Left ventricle myocardium inferior (tissue), 1 donor: ENCODE measurements at regions not wholly inside any gene's neighbourhood (a gene's known extent, or its start where the extent isn't known, plus 50 kb on each side); places are given as distances from the start of the nearest gene placed in this dataset.

Experiments used
- DNase-seq: peaks from one replicate; pipeline ENCODE4 v3.0.0-alpha.2; 2020
- H3K27ac ChIP-seq: fragments of 200-600 bp; replicated peaks from 2 replicates; pipeline ENCODE4 v1.8.0; 2021
- H3K27me3 ChIP-seq: fragments of 200-600 bp; 2 replicates; pipeline ENCODE4 v1.8.0; 2021; ENCODE audit warnings: low read depth
- H3K36me3 ChIP-seq: fragments of 200-600 bp; 2 replicates; pipeline ENCODE4 v1.8.0; 2021
- H3K4me1 ChIP-seq: fragments of 200-600 bp; 2 replicates; pipeline ENCODE4 v1.8.0; 2021
- H3K4me3 ChIP-seq: fragments of 200-600 bp; 2 replicates; pipeline ENCODE4 v1.8.0; 2021; ENCODE audit warnings: mild to moderate bottlenecking, moderate library complexity
- H3K9me3 ChIP-seq: fragments of 200-600 bp; replicated peaks from 2 replicates; pipeline ENCODE4 v1.8.0; 2021
- intact Hi-C: fragments of 100-400 bp; cut with micrococcal nuclease; formaldehyde crosslinking; loops from one replicate; pipeline ENCODE4 v1.11.0; 2022
- TF ChIP-seq, protein P1 (sequence below): fragments of 200-600 bp; IDR thresholded peaks from 2 replicates; pipeline ENCODE4 v1.8.0; 2021; ENCODE audit warnings: antibody characterized with exemption, mild to moderate bottlenecking, borderline replicate concordance
- donor health status: DM: no; HTN: yes; CAD: no; lungs with severe emphysema.

DNA sequence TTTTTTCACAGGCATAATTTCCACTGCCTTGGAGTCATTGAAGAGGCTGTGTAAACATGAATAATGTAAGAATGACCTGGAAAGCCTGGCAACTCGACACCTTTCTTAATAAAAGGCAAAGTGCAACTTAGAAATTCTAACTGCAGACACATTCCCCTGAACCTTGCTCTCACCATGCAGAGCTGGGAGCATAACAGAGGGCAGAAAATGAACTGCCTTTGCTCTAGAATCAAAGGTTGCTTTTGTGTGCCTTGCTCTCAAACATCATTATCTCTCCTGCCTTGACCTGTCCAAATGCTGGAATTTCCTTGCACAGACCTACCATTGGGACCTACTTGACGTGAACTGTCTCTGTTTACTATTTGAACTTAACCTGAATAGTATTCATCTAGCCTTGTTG is 462.0 kb upstream of the ZNF462 start:
- no peaks in the 10 kb centered on the region for H3K4me1 ChIP-seq
- no peak overlapping the region for H3K4me3 ChIP-seq
- intact Hi-C loops: no loop called here
- TF ChIP-seq, protein P1, sequence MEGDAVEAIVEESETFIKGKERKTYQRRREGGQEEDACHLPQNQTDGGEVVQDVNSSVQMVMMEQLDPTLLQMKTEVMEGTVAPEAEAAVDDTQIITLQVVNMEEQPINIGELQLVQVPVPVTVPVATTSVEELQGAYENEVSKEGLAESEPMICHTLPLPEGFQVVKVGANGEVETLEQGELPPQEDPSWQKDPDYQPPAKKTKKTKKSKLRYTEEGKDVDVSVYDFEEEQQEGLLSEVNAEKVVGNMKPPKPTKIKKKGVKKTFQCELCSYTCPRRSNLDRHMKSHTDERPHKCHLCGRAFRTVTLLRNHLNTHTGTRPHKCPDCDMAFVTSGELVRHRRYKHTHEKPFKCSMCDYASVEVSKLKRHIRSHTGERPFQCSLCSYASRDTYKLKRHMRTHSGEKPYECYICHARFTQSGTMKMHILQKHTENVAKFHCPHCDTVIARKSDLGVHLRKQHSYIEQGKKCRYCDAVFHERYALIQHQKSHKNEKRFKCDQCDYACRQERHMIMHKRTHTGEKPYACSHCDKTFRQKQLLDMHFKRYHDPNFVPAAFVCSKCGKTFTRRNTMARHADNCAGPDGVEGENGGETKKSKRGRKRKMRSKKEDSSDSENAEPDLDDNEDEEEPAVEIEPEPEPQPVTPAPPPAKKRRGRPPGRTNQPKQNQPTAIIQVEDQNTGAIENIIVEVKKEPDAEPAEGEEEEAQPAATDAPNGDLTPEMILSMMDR: no peak
- H3K27ac ChIP-seq: no peak overlapping the region
- no peak for DNase-seq
- no peaks in the 10 kb centered on the region for H3K36me3 ChIP-seq
- no peaks in the 10 kb centered on the region for H3K9me3 ChIP-seq
- H3K27me3 ChIP-seq: no peaks in the 10 kb centered on the region

DNA sequence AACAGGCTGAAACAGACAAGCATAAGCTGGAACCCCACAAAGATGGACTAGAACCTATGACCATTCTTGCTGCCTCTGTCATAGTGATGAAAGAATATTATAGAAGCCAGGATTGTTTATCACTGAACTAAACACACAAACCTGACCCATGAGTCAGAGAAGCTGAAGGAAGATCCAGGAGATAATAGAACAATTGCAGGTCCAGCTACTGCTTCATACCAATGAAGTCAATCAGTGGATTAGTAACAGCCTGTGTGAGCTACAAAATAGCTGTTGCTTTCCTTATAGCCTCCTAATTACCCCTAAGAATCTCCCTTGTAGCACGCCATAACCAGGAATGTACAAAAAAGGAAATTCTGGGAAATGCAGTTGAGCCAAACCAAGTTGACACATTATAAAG is 459.9 kb upstream of the ZNF462 start:
- DNase-seq: no peak
- intact Hi-C loops: no loop called here

DNA sequence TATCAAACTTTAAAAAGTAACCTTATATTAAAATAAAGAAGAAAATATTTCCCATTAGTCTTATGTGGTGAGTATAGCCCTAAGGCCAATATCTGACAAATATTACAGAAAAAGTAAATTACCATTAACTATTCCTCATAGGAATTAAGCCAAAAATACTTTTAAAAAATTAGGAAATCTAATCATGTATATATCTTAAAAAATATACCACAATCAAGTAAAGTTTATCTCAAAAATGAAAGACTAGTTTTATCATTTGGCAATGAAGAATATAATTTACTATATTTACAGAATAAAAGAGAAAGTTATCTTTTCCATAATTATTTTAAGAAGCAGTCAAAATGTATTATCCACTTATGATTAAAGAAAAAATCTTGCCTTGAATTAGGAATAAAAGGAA is 458.8 kb upstream of the ZNF462 start:
- Histone ChIP-seq H3K36me3 (no peaks in the 10 kb centered on the region), H3K9me3 (no peaks in the 10 kb centered on the region), H3K27ac (no peak overlapping the region), H3K4me3 (no peak overlapping the region), H3K4me1 (no peaks in the 10 kb centered on the region), H3K27me3 (no peaks in the 10 kb centered on the region)
- intact Hi-C loops: no loop called here
- TF ChIP-seq, protein P1: no peak
- DNase-seq: no peak

More for the DNA sequence above, 459.9 kb upstream of the ZNF462 start:
- Histone ChIP-seq H3K9me3 (no peaks in the 10 kb centered on the region), H3K27me3 (no peaks in the 10 kb centered on the region), H3K27ac (no peak overlapping the region), H3K4me1 (no peaks in the 10 kb centered on the region), H3K4me3 (no peak overlapping the region), H3K36me3 (no peaks in the 10 kb centered on the region)
- TF ChIP-seq, protein P1: no peak

DNA sequence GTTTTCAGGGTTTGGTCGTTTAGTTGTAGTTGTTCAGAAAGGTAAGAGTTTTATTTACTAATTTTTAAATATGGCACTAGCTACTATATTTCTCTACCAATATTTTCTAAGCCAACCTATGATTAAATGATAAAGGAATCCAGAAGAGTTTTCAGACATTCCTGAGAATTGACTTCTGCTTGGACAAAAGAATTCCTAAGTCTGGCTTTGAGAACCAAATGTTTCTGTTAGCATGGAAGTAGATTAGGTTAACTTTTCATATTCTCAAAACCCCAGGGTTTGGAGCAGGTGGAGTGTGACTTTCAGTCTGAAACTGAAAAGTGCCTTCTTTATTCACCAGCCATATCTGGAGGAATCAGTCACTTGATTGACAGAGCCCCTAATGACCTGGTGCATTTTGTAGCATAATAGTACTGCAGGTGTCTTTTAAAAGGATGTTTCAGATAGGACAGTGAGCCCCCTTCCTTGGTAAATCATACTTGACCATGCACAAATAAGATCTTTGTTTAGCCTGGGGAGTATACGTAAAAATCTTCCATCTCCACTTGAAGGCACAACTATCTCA is 457.0 kb upstream of the ZNF462 start:
- Histone ChIP-seq H3K4me3 (no peak overlapping the region), H3K27me3 (no peaks in the 10 kb centered on the region), H3K9me3 (no peaks in the 10 kb centered on the region), H3K27ac (no peak overlapping the region), H3K4me1 (no peaks in the 10 kb centered on the region), H3K36me3 (no peaks in the 10 kb centered on the region)
- TF ChIP-seq, protein P1: no peak
- intact Hi-C loops: no loop called here
- no peak for DNase-seq

GRCh38 chr9:106414042-106414441 is 448.9 kb upstream of the ZNF462 start:
- intact Hi-C loops: no loop called here
- Histone ChIP-seq H3K4me3 (no peak overlapping the region), H3K27me3 (no peaks in the 10 kb centered on the region), H3K27ac (no peak overlapping the region), H3K36me3 (no peaks in the 10 kb centered on the region), H3K4me1 (no peaks in the 10 kb centered on the region), H3K9me3 (no peaks in the 10 kb centered on the region)
- TF ChIP-seq, protein P1: no peak
- DNase-seq: no peak
